ENCODE measurements at regions not wholly inside any gene's neighbourhood (a gene's known extent, or its start where the extent isn't known, plus 50 kb on each side); places are given as distances from the start of the nearest gene placed in this dataset.

GRCh38 chr18:25817546-25818237 is 272.7 kb downstream of the SS18 start:
- H3K27me3 ChIP-seq (ENCODE audit: low read depth, low read length) = no peaks in the 10 kb centered on the region
- no peaks in the 10 kb centered on the region for H4K20me1 ChIP-seq (ENCODE audit: insufficient read depth, low read length)
- H3K27ac ChIP-seq (ENCODE audit: low read length) = no peak overlapping the region
- H3K36me3 ChIP-seq (replicated peaks; ENCODE audit: low read depth, low read length) = no peaks in the 10 kb centered on the region
- no peak overlapping the region for H3K4me3 ChIP-seq (ENCODE audit: low read length)
- peaks cover 27% of the 10 kb centered on the region for H3K4me1 ChIP-seq (ENCODE audit: low read length)
- no peak overlapping the region for H3K9ac ChIP-seq (ENCODE audit: low read length)
- TF ChIP-seq EZH2phosphoT487 (IDR thresholded peaks at IDR 0.05; ENCODE audit: low read depth) = no peak
- TF ChIP-seq CTCF (IDR thresholded peaks at IDR 0.05; ENCODE audit: low read depth, low read length) = no peak
- H3K9me3 ChIP-seq (ENCODE audit: insufficient read depth, low read length) = no peaks in the 10 kb centered on the region
- no peaks in the 10 kb centered on the region for H3K79me2 ChIP-seq (ENCODE audit: low read length)
- no peak overlapping the region for H3K4me2 ChIP-seq (ENCODE audit: low read length)
- H2AFZ ChIP-seq (ENCODE audit: low read depth, low read length) = no peak overlapping the region

- TF ChIP-seq EZH2phosphoT487 (IDR thresholded peaks at IDR 0.05; ENCODE audit: low read depth) (no peak), CTCF (IDR thresholded peaks at IDR 0.05; ENCODE audit: low read depth, low read length) (no peak)
- Histone ChIP-seq H3K4me3 (ENCODE audit: low read length) (no peak overlapping the region), H3K27me3 (ENCODE audit: low read depth, low read length) (no peaks in the 10 kb centered on the region), H4K20me1 (ENCODE audit: insufficient read depth, low read length) (no peaks in the 10 kb centered on the region), H3K36me3 (replicated peaks; ENCODE audit: low read depth, low read length) (no peaks in the 10 kb centered on the region), H3K27ac (ENCODE audit: low read length) (peak overlapping the region; percentile 57), H3K4me1 (ENCODE audit: low read length) (peaks cover 27% of the 10 kb centered on the region), H3K79me2 (ENCODE audit: low read length) (no peaks in the 10 kb centered on the region), H2AFZ (ENCODE audit: low read depth, low read length) (peak overlapping the region; percentile 64; the same call in 1 of the 2 replicates), H3K9me3 (ENCODE audit: insufficient read depth, low read length) (no peaks in the 10 kb centered on the region), H3K9ac (ENCODE audit: low read length) (no peak overlapping the region), H3K4me2 (ENCODE audit: low read length) (peak overlapping the region; percentile 38; the same call in 1 of the 2 replicates)
These were observed 274.8 kb downstream of the SS18 start for GRCh38 chr18:25815659-25816058.

- no peaks in the 10 kb centered on the region for H3K36me3 ChIP-seq (replicated peaks; ENCODE audit: low read depth, low read length)
- H3K9me3 ChIP-seq (ENCODE audit: insufficient read depth, low read length) = no peaks in the 10 kb centered on the region
- no peaks in the 10 kb centered on the region for H3K27me3 ChIP-seq (ENCODE audit: low read depth, low read length)
- H3K4me2 ChIP-seq (ENCODE audit: low read length) = peak overlapping the region; percentile 38
- H4K20me1 ChIP-seq (ENCODE audit: insufficient read depth, low read length) = no peaks in the 10 kb centered on the region
- H2AFZ ChIP-seq (ENCODE audit: low read depth, low read length) = peak overlapping the region; percentile 64
- H3K79me2 ChIP-seq (ENCODE audit: low read length) = no peaks in the 10 kb centered on the region
- TF ChIP-seq CTCF (IDR thresholded peaks at IDR 0.05; ENCODE audit: low read depth, low read length) = no peak
- TF ChIP-seq EZH2phosphoT487 (IDR thresholded peaks at IDR 0.05; ENCODE audit: low read depth) = no peak
- peak overlapping the region; percentile 16 for H3K4me3 ChIP-seq (ENCODE audit: low read length)
- peak overlapping the region; percentile 57 for H3K27ac ChIP-seq (ENCODE audit: low read length)
- no peak overlapping the region for H3K9ac ChIP-seq (ENCODE audit: low read length)
- peaks cover 26% of the 10 kb centered on the region for H3K4me1 ChIP-seq (ENCODE audit: low read length)
These were observed 275.5 kb downstream of the SS18 start for GRCh38 chr18:25814841-25815458.

GRCh38 chr18:25813110-25813509 is 277.3 kb downstream of the SS18 start:
- Histone ChIP-seq H3K27me3 (ENCODE audit: low read depth, low read length) (no peaks in the 10 kb centered on the region), H3K4me2 (ENCODE audit: low read length) (no peak overlapping the region), H2AFZ (ENCODE audit: low read depth, low read length) (no peak overlapping the region), H3K9ac (ENCODE audit: low read length) (no peak overlapping the region), H3K4me1 (ENCODE audit: low read length) (peaks cover 22% of the 10 kb centered on the region), H4K20me1 (ENCODE audit: insufficient read depth, low read length) (no peaks in the 10 kb centered on the region), H3K9me3 (ENCODE audit: insufficient read depth, low read length) (no peaks in the 10 kb centered on the region), H3K27ac (ENCODE audit: low read length) (no peak overlapping the region), H3K79me2 (ENCODE audit: low read length) (no peaks in the 10 kb centered on the region), H3K4me3 (ENCODE audit: low read length) (no peak overlapping the region), H3K36me3 (replicated peaks; ENCODE audit: low read depth, low read length) (no peaks in the 10 kb centered on the region)
- TF ChIP-seq CTCF (IDR thresholded peaks at IDR 0.05; ENCODE audit: low read depth, low read length) (no peak), EZH2phosphoT487 (IDR thresholded peaks at IDR 0.05; ENCODE audit: low read depth) (no peak)

Data from OCI-LY3 (cell line).